HG03060 (cell line): ENCODE measurements at regions not wholly inside any gene's neighbourhood (a gene's known extent, or its start where the extent isn't known, plus 50 kb on each side); places are given as distances from the start of the nearest gene placed in this dataset.

Experiments
- ATAC-seq: cut with Tn5 transposase; IDR thresholded peaks from one replicate; pipeline ENCODE4 v1.9.1; 2021; ENCODE audit warnings: low read depth, moderate number of reproducible peaks; ENCODE audit not compliant: unreplicated experiment

- ATAC-seq: no peak
These were observed 457.9 kb downstream of the BRINP3 start for GRCh38 chr1:190019717-190020116.

GRCh38 chr1:190022709-190023108 lies 455.0 kb downstream of the BRINP3 start:
- no peak for ATAC-seq

GRCh38 chr1:190029441-190029840 lies 448.2 kb downstream of the BRINP3 start:
- ATAC-seq: no peak

- no peak for ATAC-seq
These were observed 434.0 kb downstream of the BRINP3 start for GRCh38 chr1:190043655-190044054.

- no peak for ATAC-seq
These were observed 431.4 kb downstream of the BRINP3 start for GRCh38 chr1:190046231-190046630.
